ENCODE measurements at regions not wholly inside any gene's neighbourhood (a gene's known extent, or its start where the extent isn't known, plus 50 kb on each side); places are given as distances from the start of the nearest gene placed in this dataset.

GRCh38 chr15:96735632-96736240 lies 405.2 kb downstream of the NR2F2 start:
- no peak for TF ChIP-seq SIN3A (IDR thresholded peaks at IDR 0.05; ENCODE audit: borderline replicate concordance, insufficient read depth, low read length)
- no peak for TF ChIP-seq REST (IDR thresholded peaks at IDR 0.05; ENCODE audit: insufficient read depth in 1 of 2, low read depth in 2 of 2, low read length in 2 of 2)
- no peak for TF ChIP-seq TAF1 (IDR thresholded peaks at IDR 0.05; ENCODE audit: borderline replicate concordance, insufficient read depth, low read length)
- TF ChIP-seq POLR2AphosphoS5 (IDR thresholded peaks at IDR 0.05; ENCODE audit: low read depth, low read length): no peak
- no peak for TF ChIP-seq FOXP2 (optimal IDR thresholded peaks at IDR 0.05; ENCODE audit: borderline replicate concordance, extremely low read depth, extremely low read length, insufficient read depth)

- TF ChIP-seq SIN3A (IDR thresholded peaks at IDR 0.05; ENCODE audit: borderline replicate concordance, insufficient read depth, low read length): no peak
- no peak for TF ChIP-seq TAF1 (IDR thresholded peaks at IDR 0.05; ENCODE audit: borderline replicate concordance, insufficient read depth, low read length)
- TF ChIP-seq POLR2AphosphoS5 (IDR thresholded peaks at IDR 0.05; ENCODE audit: low read depth, low read length): no peak
- no peak for TF ChIP-seq REST (IDR thresholded peaks at IDR 0.05; ENCODE audit: insufficient read depth in 1 of 2, low read depth in 2 of 2, low read length in 2 of 2)
- no peak for TF ChIP-seq FOXP2 (optimal IDR thresholded peaks at IDR 0.05; ENCODE audit: borderline replicate concordance, extremely low read depth, extremely low read length, insufficient read depth)
Observed at GRCh38 chr15:96736384-96736783, 405.9 kb downstream of the NR2F2 start.

GRCh38 chr15:96737408-96737807 lies 406.9 kb downstream of the NR2F2 start:
- TF ChIP-seq POLR2AphosphoS5 (IDR thresholded peaks at IDR 0.05; ENCODE audit: low read depth, low read length) (no peak), FOXP2 (optimal IDR thresholded peaks at IDR 0.05; ENCODE audit: borderline replicate concordance, extremely low read depth, extremely low read length, insufficient read depth) (no peak), REST (IDR thresholded peaks at IDR 0.05; ENCODE audit: insufficient read depth in 1 of 2, low read depth in 2 of 2, low read length in 2 of 2) (no peak), SIN3A (IDR thresholded peaks at IDR 0.05; ENCODE audit: borderline replicate concordance, insufficient read depth, low read length) (no peak), TAF1 (IDR thresholded peaks at IDR 0.05; ENCODE audit: borderline replicate concordance, insufficient read depth, low read length) (no peak)

GRCh38 chr15:96746665-96747064 lies 416.2 kb downstream of the NR2F2 start:
- TF ChIP-seq SIN3A (IDR thresholded peaks at IDR 0.05; ENCODE audit: borderline replicate concordance, insufficient read depth, low read length): no peak
- TF ChIP-seq TAF1 (IDR thresholded peaks at IDR 0.05; ENCODE audit: borderline replicate concordance, insufficient read depth, low read length): no peak
- TF ChIP-seq POLR2AphosphoS5 (IDR thresholded peaks at IDR 0.05; ENCODE audit: low read depth, low read length): no peak
- TF ChIP-seq REST (IDR thresholded peaks at IDR 0.05; ENCODE audit: insufficient read depth in 1 of 2, low read depth in 2 of 2, low read length in 2 of 2): no peak
- no peak for TF ChIP-seq FOXP2 (optimal IDR thresholded peaks at IDR 0.05; ENCODE audit: borderline replicate concordance, extremely low read depth, extremely low read length, insufficient read depth)

All from PFSK-1 (cell line).